ENCODE measurements at regions not wholly inside any gene's neighbourhood (a gene's known extent, or its start where the extent isn't known, plus 50 kb on each side); places are given as distances from the start of the nearest gene placed in this dataset.

DNA sequence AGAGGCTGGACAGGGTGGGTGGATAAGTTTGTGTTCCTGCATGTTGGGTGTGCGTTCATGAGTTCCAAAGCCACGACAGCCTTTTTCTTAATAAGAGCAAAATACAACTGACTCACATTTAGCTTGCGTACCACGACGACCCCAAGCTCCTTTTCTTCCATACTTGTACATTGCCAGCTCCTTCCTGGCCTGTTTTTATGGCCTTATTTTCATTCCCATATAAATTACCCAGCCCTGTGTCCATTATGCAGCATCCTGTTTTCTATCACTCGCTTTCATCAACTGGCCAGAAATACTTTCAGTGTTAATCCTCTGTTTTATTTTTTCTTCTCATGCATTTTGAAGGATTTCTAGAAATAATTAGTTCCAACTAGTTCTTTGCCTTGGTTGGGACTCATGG, 499.1 kb downstream of the FOXO1 start:
- Histone ChIP-seq H3K36me3 (ENCODE audit: insufficient read depth) (no peaks in the 10 kb centered on the region), H3F3A (replicated peaks; ENCODE audit: low read depth) (no peaks in the 10 kb centered on the region), H3K27ac (ENCODE audit: low read depth) (no peak overlapping the region), H3K4me2 (no peak overlapping the region), H3K79me2 (replicated peaks; ENCODE audit: insufficient read depth) (no peaks in the 10 kb centered on the region), H3K9me2 (ENCODE audit: insufficient read depth) (no peaks in the 10 kb centered on the region; the same call in 1 of the 2 replicates), H4K20me1 (replicated peaks; ENCODE audit: insufficient read depth) (no peaks in the 10 kb centered on the region), H3K27me3 (ENCODE audit: insufficient read depth) (peaks cover 5% of the 10 kb centered on the region; the same call in 1 of the 2 replicates), H3K4me3 (no peak overlapping the region), H2AFZ (no peak overlapping the region), H3K4me1 (ENCODE audit: insufficient read depth) (peaks cover 5% of the 10 kb centered on the region; the same call in 1 of the 2 replicates)
- Mint-ChIP-seq H3K4me3 (no peak overlapping the region), H3K27ac (no peak overlapping the region), H3K9me3 (no peaks in the 10 kb centered on the region), H3K36me3 (ENCODE audit: low read depth) (no peaks in the 10 kb centered on the region), H3K4me1 (peaks cover 4% of the 10 kb centered on the region; the same call in 2 of the 3 replicates), H3K27me3 (ENCODE audit: insufficient read depth, low read depth, poor library complexity) (peaks cover 5% of the 10 kb centered on the region)
- no peak for TF ChIP-seq STAT1 (IDR thresholded peaks at IDR 0.05; ENCODE audit: unreplicated experiment)
- TF ChIP-seq POLR2AphosphoS5 (IDR thresholded peaks at IDR 0.05; ENCODE audit: low read depth): no peak
- TF ChIP-seq CREB1 (CRISPR knock-in tag; IDR thresholded peaks at IDR 0.05; ENCODE audit: low read depth): no peak
- no peak for ATAC-seq
- no peak for DNase-seq (ENCODE audit: low spot score)

DNA sequence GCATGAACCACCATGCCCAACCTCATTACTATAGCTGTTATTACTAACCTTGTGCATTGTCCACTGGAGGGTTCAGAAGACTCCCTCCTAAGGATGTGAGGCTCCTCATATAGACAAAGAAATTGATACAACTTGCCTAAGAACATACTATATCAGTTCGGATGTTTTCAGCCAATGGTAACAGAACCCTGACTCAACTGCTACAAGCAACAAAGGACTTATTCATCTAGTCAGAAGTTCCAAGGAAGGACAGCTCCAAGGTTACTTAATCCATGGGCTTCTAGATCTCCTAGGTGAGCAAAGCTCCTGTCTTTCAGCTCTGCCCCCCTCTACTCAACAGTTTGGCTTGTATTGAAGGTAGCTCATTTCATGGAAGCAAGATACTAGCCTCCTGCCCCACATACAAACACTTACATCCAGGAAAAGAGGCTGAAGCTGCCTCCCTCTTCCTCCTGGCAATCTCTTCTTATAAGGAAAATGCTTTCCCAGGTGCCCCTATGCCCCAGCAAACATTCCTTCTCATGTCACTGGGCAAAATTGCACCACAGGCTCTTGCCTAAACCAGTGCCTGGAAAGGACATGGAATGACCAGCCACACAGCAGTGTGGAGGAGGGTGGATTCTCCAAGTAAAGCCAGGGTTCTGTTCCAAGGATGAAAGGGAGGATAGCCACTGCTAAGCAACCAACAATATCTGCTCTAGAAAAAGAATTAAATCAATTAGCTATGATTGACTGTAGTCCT, 497.8 kb downstream of the FOXO1 start:
- Histone ChIP-seq H3K9me2 (ENCODE audit: insufficient read depth) (no peaks in the 10 kb centered on the region; the same call in 1 of the 2 replicates), H3K4me1 (ENCODE audit: insufficient read depth) (peaks cover 5% of the 10 kb centered on the region; the same call in 1 of the 2 replicates), H2AFZ (no peak overlapping the region), H3K4me2 (no peak overlapping the region), H3K4me3 (no peak overlapping the region), H3F3A (replicated peaks; ENCODE audit: low read depth) (no peaks in the 10 kb centered on the region), H3K36me3 (ENCODE audit: insufficient read depth) (no peaks in the 10 kb centered on the region), H3K27me3 (ENCODE audit: insufficient read depth) (peaks cover 9% of the 10 kb centered on the region), H3K79me2 (replicated peaks; ENCODE audit: insufficient read depth) (no peaks in the 10 kb centered on the region), H4K20me1 (replicated peaks; ENCODE audit: insufficient read depth) (no peaks in the 10 kb centered on the region), H3K27ac (ENCODE audit: low read depth) (no peak overlapping the region)
- no peaks in the 10 kb centered on the region for H3K36me3 Mint-ChIP-seq (ENCODE audit: low read depth)
- no peak overlapping the region for H3K27ac Mint-ChIP-seq
- DNase-seq (ENCODE audit: low spot score) (no peak), ATAC-seq (no peak)
- TF ChIP-seq, protein P1, sequence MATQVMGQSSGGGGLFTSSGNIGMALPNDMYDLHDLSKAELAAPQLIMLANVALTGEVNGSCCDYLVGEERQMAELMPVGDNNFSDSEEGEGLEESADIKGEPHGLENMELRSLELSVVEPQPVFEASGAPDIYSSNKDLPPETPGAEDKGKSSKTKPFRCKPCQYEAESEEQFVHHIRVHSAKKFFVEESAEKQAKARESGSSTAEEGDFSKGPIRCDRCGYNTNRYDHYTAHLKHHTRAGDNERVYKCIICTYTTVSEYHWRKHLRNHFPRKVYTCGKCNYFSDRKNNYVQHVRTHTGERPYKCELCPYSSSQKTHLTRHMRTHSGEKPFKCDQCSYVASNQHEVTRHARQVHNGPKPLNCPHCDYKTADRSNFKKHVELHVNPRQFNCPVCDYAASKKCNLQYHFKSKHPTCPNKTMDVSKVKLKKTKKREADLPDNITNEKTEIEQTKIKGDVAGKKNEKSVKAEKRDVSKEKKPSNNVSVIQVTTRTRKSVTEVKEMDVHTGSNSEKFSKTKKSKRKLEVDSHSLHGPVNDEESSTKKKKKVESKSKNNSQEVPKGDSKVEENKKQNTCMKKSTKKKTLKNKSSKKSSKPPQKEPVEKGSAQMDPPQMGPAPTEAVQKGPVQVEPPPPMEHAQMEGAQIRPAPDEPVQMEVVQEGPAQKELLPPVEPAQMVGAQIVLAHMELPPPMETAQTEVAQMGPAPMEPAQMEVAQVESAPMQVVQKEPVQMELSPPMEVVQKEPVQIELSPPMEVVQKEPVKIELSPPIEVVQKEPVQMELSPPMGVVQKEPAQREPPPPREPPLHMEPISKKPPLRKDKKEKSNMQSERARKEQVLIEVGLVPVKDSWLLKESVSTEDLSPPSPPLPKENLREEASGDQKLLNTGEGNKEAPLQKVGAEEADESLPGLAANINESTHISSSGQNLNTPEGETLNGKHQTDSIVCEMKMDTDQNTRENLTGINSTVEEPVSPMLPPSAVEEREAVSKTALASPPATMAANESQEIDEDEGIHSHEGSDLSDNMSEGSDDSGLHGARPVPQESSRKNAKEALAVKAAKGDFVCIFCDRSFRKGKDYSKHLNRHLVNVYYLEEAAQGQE (IDR thresholded peaks at IDR 0.05; ENCODE audit: unreplicated experiment): no peak
- TF ChIP-seq JUNB (IDR thresholded peaks at IDR 0.05; ENCODE audit: unreplicated experiment) (no peak), STAT1 (IDR thresholded peaks at IDR 0.05; ENCODE audit: unreplicated experiment) (no peak), EZH2phosphoT487 (IDR thresholded peaks at IDR 0.05; ENCODE audit: unreplicated experiment) (no peak), ZNF331 (CRISPR knock-in tag; IDR thresholded peaks at IDR 0.05; ENCODE audit: low read depth) (no peak), POLR2AphosphoS5 (IDR thresholded peaks at IDR 0.05; ENCODE audit: low read depth) (no peak), ZNF114 (CRISPR knock-in tag; IDR thresholded peaks at IDR 0.05) (no peak), CREB1 (CRISPR knock-in tag; IDR thresholded peaks at IDR 0.05; ENCODE audit: low read depth) (no peak)
- TF ChIP-seq, protein P2, sequence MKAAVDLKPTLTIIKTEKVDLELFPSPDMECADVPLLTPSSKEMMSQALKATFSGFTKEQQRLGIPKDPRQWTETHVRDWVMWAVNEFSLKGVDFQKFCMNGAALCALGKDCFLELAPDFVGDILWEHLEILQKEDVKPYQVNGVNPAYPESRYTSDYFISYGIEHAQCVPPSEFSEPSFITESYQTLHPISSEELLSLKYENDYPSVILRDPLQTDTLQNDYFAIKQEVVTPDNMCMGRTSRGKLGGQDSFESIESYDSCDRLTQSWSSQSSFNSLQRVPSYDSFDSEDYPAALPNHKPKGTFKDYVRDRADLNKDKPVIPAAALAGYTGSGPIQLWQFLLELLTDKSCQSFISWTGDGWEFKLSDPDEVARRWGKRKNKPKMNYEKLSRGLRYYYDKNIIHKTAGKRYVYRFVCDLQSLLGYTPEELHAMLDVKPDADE (IDR thresholded peaks at IDR 0.05): no peak
- TF ChIP-seq, protein P3, sequence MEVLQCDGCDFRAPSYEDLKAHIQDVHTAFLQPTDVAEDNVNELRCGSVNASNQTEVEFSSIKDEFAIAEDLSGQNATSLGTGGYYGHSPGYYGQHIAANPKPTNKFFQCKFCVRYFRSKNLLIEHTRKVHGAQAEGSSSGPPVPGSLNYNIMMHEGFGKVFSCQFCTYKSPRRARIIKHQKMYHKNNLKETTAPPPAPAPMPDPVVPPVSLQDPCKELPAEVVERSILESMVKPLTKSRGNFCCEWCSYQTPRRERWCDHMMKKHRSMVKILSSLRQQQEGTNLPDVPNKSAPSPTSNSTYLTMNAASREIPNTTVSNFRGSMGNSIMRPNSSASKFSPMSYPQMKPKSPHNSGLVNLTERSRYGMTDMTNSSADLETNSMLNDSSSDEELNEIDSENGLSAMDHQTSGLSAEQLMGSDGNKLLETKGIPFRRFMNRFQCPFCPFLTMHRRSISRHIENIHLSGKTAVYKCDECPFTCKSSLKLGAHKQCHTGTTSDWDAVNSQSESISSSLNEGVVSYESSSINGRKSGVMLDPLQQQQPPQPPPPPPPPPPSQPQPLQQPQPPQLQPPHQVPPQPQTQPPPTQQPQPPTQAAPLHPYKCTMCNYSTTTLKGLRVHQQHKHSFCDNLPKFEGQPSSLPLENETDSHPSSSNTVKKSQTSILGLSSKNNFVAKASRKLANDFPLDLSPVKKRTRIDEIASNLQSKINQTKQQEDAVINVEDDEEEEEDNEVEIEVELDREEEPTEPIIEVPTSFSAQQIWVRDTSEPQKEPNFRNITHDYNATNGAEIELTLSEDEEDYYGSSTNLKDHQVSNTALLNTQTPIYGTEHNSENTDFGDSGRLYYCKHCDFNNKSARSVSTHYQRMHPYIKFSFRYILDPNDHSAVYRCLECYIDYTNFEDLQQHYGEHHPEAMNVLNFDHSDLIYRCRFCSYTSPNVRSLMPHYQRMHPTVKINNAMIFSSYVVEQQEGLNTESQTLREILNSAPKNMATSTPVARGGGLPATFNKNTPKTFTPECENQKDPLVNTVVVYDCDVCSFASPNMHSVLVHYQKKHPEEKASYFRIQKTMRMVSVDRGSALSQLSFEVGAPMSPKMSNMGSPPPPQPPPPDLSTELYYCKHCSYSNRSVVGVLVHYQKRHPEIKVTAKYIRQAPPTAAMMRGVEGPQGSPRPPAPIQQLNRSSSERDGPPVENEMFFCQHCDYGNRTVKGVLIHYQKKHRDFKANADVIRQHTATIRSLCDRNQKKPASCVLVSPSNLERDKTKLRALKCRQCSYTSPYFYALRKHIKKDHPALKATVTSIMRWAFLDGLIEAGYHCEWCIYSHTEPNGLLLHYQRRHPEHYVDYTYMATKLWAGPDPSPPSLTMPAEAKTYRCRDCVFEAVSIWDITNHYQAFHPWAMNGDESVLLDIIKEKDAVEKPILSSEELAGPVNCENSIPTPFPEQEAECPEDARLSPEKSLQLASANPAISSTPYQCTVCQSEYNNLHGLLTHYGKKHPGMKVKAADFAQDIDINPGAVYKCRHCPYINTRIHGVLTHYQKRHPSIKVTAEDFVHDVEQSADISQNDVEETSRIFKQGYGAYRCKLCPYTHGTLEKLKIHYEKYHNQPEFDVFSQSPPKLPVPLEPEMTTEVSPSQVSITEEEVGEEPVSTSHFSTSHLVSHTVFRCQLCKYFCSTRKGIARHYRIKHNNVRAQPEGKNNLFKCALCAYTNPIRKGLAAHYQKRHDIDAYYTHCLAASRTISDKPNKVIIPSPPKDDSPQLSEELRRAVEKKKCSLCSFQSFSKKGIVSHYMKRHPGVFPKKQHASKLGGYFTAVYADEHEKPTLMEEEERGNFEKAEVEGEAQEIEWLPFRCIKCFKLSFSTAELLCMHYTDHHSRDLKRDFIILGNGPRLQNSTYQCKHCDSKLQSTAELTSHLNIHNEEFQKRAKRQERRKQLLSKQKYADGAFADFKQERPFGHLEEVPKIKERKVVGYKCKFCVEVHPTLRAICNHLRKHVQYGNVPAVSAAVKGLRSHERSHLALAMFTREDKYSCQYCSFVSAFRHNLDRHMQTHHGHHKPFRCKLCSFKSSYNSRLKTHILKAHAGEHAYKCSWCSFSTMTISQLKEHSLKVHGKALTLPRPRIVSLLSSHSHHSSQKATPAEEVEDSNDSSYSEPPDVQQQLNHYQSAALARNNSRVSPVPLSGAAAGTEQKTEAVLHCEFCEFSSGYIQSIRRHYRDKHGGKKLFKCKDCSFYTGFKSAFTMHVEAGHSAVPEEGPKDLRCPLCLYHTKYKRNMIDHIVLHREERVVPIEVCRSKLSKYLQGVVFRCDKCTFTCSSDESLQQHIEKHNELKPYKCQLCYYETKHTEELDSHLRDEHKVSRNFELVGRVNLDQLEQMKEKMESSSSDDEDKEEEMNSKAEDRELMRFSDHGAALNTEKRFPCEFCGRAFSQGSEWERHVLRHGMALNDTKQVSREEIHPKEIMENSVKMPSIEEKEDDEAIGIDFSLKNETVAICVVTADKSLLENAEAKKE (CRISPR knock-in tag; IDR thresholded peaks at IDR 0.05): no peak
- peaks cover 8% of the 10 kb centered on the region for H3K27me3 Mint-ChIP-seq (ENCODE audit: insufficient read depth, low read depth, poor library complexity)
- H3K4me3 Mint-ChIP-seq: no peak overlapping the region
- H3K9me3 Mint-ChIP-seq: no peaks in the 10 kb centered on the region
- peaks cover 4% of the 10 kb centered on the region; the same call in 2 of the 3 replicates for H3K4me1 Mint-ChIP-seq

Data from GM23338 (cell line).